K562 (cell line): ENCODE measurements at regions not wholly inside any gene's neighbourhood (a gene's known extent, or its start where the extent isn't known, plus 50 kb on each side); places are given as distances from the start of the nearest gene placed in this dataset.
A peak's percentile ranks its signal among the peaks of the same experiment; 100 is the strongest.

ENCODE experiments used
- ARID4B ChIP-seq: sonication (generic); formaldehyde crosslinking; IDR thresholded peaks from 2 replicates; pipeline ENCODE4 v1.8.0; 2022; ENCODE audit warnings: mild to moderate bottlenecking, missing genetic modification reagents
- BDP1 ChIP-seq: IDR thresholded peaks from 3 replicates; pipeline ENCODE4 v1.6.1; 2011; ENCODE audit not compliant: insufficient read length, insufficient read depth
- CC2D1A ChIP-seq: fragments of 450-650 bp; IDR thresholded peaks from 2 replicates; pipeline ENCODE4 v1.6.1; 2017; ENCODE audit warnings: mild to moderate bottlenecking
- CCNT2 ChIP-seq: IDR thresholded peaks from 2 replicates; pipeline ENCODE4 v1.6.1; 2011; ENCODE audit warnings: borderline replicate concordance, low read depth, mild to moderate bottlenecking, moderate library complexity, mixed read lengths, low read length; ENCODE audit not compliant: insufficient read length; ENCODE audit errors: extremely low read depth
- CREB3L1 ChIP-seq: fragments of 450-650 bp; IDR thresholded peaks from 2 replicates; pipeline ENCODE4 v1.6.1; 2014; ENCODE audit warnings: low read depth, mild to moderate bottlenecking, moderate library complexity, borderline replicate concordance
- CTBP1 ChIP-seq: fragments of 450-650 bp; IDR thresholded peaks from 2 replicates; pipeline ENCODE4 v1.6.1; 2016; ENCODE audit warnings: borderline replicate concordance
- DDX20 ChIP-seq: fragments of 450-650 bp; IDR thresholded peaks from 2 replicates; pipeline ENCODE4 v1.6.1; 2016; ENCODE audit warnings: missing genetic modification characterization, low read depth, mild to moderate bottlenecking, missing compliant biosample characterization, moderate library complexity
- FOXP1 ChIP-seq: sonication (generic); formaldehyde crosslinking; IDR thresholded peaks from 2 replicates; pipeline ENCODE4 v1.8.0; 2022; ENCODE audit warnings: mild to moderate bottlenecking, missing genetic modification reagents
- GABPA ChIP-seq: fragments of 200-800 bp; sonication (Bioruptor generic); conservative IDR thresholded peaks from 2 replicates; pipeline ENCODE4 v1.6.1; 2016; ENCODE audit warnings: low read depth, missing genetic modification characterization, missing compliant biosample characterization
- HMGN3 ChIP-seq: IDR thresholded peaks from 2 replicates; pipeline ENCODE4 v1.6.1; 2011; ENCODE audit warnings: borderline replicate concordance, low read depth, mild to moderate bottlenecking, mixed read lengths, low read length; ENCODE audit not compliant: insufficient read length; ENCODE audit errors: extremely low read depth
- MYBL2 ChIP-seq, 2 experiments: fragments of 450-650 bp in 1 of 2; sonication (generic) in 1 of 2; formaldehyde crosslinking in 1 of 2; IDR thresholded peaks; 2 replicates each; pipeline versions ENCODE4 v1.6.1 to v1.8.1; 2017 to 2022; ENCODE audit warnings: borderline replicate concordance in 1 of 2, inconsistent platforms in 1 of 2, low read depth in 1 of 2, mild to moderate bottlenecking in 1 of 2, missing genetic modification reagents in 1 of 2, moderate library complexity in 1 of 2
- SP1 ChIP-seq: sonication (generic); formaldehyde crosslinking; IDR thresholded peaks from 2 replicates; pipeline ENCODE4 v1.8.1; 2022; ENCODE audit warnings: mild to moderate bottlenecking, missing genetic modification reagents
- TBL1XR1 ChIP-seq, 2 experiments: IDR thresholded peaks; 2 replicates each; pipeline ENCODE4 v1.6.1; 2012; ENCODE audit warnings: improper control_type of control experiment in 2 of 2, low read length in 2 of 2, mild to moderate bottlenecking in 1 of 2
- ZBED1 ChIP-seq: IDR thresholded peaks from 2 replicates; pipeline ENCODE4 v1.6.1; 2014
- ZNF263 ChIP-seq: sonication (generic); formaldehyde crosslinking; IDR thresholded peaks from 2 replicates; pipeline ENCODE4 v1.8.0; 2022; ENCODE audit warnings: mild to moderate bottlenecking, missing genetic modification reagents, borderline replicate concordance
- ZNF395 ChIP-seq: fragments of 200-800 bp; sonication (Bioruptor generic); IDR thresholded peaks from 2 replicates; pipeline ENCODE4 v1.6.1; 2017; ENCODE audit warnings: missing genetic modification characterization, missing compliant biosample characterization
- ZNF431 ChIP-seq: sonication (generic); formaldehyde crosslinking; IDR thresholded peaks from 2 replicates; pipeline ENCODE4 v1.8.0; 2022; ENCODE audit warnings: mild to moderate bottlenecking, missing genetic modification reagents

GRCh38 chr15:96273317-96274086 is 57.0 kb upstream of the NR2F2 start (continued):
- TF ChIP-seq ARID4B (CRISPR knock-in tag) (peak; percentile 65; the same call in 1 of the 2 replicates), CC2D1A (peak; percentile 97), CCNT2 (peak; percentile 98), DDX20 (tag) (no peak), MYBL2 (IDR thresholded peaks at IDR 0.05; ENCODE audit: low read depth) (peak; percentile 64), MYBL2 (CRISPR knock-in tag; IDR thresholded peaks at IDR 0.05; ENCODE audit: borderline replicate concordance) (no peak), ZNF395 (CRISPR knock-in tag) (peak; percentile 94), HMGN3 (peak; percentile 85), ZBED1 (peak; percentile 93), TBL1XR1 (IDR thresholded peaks at IDR 0.05; ENCODE audit: low read length in 2 of 2) (peak; percentile 52 to 95; a peak in 2 of 4 replicates), ZNF431 (CRISPR knock-in tag) (peak; percentile 77; the same call in 1 of the 2 replicates), CTBP1 (peak; percentile 99), ZNF263 (CRISPR knock-in tag) (peak; percentile 33; the same call in 1 of the 2 replicates), BDP1 (no peak), GABPA (tag) (0 out of 2 replicates have a peak, but pooled peaks have one; percentile 43), FOXP1 (peak; percentile 96; the same call in 1 of the 2 replicates), SP1 (CRISPR knock-in tag) (peak; percentile 88), CREB3L1 (peak; percentile 78)
